ENCODE measurements at regions not wholly inside any gene's neighbourhood (a gene's known extent, or its start where the extent isn't known, plus 50 kb on each side); places are given as distances from the start of the nearest gene placed in this dataset.

DNA sequence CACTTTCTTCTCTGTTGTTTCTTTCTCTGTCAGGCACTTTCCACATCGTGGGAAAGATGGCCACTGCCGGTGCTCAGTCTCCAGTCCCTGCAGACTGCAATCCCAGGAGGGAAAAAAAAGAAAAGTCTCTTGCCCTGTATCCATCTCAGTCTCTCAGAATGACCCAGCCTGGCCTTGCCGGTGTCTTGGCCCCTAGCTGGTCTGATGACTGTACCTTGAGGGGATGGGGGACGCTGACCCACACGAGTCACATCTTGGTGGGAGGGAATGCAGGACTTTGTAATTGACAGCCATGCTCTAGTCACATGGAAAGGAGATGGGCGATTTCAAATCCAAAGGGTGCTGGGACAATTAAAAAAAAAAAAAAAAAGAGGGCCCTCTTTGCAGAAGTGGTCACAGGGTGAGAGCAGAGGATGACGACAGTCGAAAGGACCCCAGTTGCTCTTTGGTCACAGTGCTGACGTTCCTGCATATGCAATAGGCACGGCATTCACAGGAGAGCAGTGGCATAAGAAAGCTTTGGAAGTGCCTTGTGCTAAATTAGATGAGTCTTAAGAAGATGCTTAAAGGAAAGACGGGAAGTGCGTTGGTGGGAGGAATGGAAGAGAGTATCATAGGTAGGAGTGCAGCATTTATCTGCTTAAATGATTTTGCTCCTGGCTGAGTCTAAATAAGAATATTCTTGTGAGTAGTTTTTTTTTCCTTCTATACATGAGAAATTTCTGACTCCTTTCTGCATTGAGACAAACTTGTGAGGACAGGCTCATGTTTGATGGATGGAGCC lies 63.9 kb upstream of the AKAP12 start:
- TF ChIP-seq, protein P1, sequence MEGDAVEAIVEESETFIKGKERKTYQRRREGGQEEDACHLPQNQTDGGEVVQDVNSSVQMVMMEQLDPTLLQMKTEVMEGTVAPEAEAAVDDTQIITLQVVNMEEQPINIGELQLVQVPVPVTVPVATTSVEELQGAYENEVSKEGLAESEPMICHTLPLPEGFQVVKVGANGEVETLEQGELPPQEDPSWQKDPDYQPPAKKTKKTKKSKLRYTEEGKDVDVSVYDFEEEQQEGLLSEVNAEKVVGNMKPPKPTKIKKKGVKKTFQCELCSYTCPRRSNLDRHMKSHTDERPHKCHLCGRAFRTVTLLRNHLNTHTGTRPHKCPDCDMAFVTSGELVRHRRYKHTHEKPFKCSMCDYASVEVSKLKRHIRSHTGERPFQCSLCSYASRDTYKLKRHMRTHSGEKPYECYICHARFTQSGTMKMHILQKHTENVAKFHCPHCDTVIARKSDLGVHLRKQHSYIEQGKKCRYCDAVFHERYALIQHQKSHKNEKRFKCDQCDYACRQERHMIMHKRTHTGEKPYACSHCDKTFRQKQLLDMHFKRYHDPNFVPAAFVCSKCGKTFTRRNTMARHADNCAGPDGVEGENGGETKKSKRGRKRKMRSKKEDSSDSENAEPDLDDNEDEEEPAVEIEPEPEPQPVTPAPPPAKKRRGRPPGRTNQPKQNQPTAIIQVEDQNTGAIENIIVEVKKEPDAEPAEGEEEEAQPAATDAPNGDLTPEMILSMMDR (IDR thresholded peaks at IDR 0.05), result no peak
- TF ChIP-seq EP300 (IDR thresholded peaks at IDR 0.05; ENCODE audit: low read depth), result no peak
